NCI-H1105 (cell line): ENCODE measurements at regions not wholly inside any gene's neighbourhood (a gene's known extent, or its start where the extent isn't known, plus 50 kb on each side); places are given as distances from the start of the nearest gene placed in this dataset.

Source experiments
- DNase-seq: peaks from one replicate; lab custom pipeline; 2025; lab: John Stamatoyannopoulos, UW

- no peak for DNase-seq
Observed at GRCh38 chr11:45384711-45385241, 98.6 kb upstream of the SYT13 start.

- no peak for DNase-seq
Observed at GRCh38 chr11:45384016-45384415, 97.9 kb upstream of the SYT13 start.

- DNase-seq: no peak
Observed at GRCh38 chr11:45383224-45383623, 97.1 kb upstream of the SYT13 start.

- no peak for DNase-seq
Observed at GRCh38 chr11:45382133-45382878, 96.2 kb upstream of the SYT13 start.

GRCh38 chr11:45379162-45379863 lies 93.2 kb upstream of the SYT13 start:
- no peak for DNase-seq

GRCh38 chr11:45378516-45378915 lies 92.4 kb upstream of the SYT13 start:
- no peak for DNase-seq

GRCh38 chr11:45374653-45375059 lies 88.5 kb upstream of the SYT13 start:
- DNase-seq: no peak

GRCh38 chr11:45374130-45374529 lies 88.0 kb upstream of the SYT13 start:
- DNase-seq: no peak

GRCh38 chr11:45373506-45374035 lies 87.4 kb upstream of the SYT13 start:
- no peak for DNase-seq

GRCh38 chr11:45372414-45372813 lies 86.3 kb upstream of the SYT13 start:
- peak; percentile 89 for DNase-seq

GRCh38 chr11:45371251-45372115 lies 85.3 kb upstream of the SYT13 start:
- DNase-seq: peak; percentile 93

- DNase-seq: no peak
Observed at GRCh38 chr11:45369313-45369712, 83.2 kb upstream of the SYT13 start.

GRCh38 chr11:45368697-45369096 lies 82.6 kb upstream of the SYT13 start:
- no peak for DNase-seq

GRCh38 chr11:45366619-45367190 lies 80.6 kb upstream of the SYT13 start:
- DNase-seq: no peak

GRCh38 chr11:45365961-45366618 lies 79.9 kb upstream of the SYT13 start:
- no peak for DNase-seq

GRCh38 chr11:45362636-45363035 lies 76.5 kb upstream of the SYT13 start:
- DNase-seq: no peak

- no peak for DNase-seq
Observed at GRCh38 chr11:45361551-45361950, 75.4 kb upstream of the SYT13 start.

- DNase-seq: no peak
Observed at GRCh38 chr11:45355706-45356041, 69.5 kb upstream of the SYT13 start.

GRCh38 chr11:45354976-45355705 lies 69.0 kb upstream of the SYT13 start:
- DNase-seq: peak; percentile 91

GRCh38 chr11:45348729-45349128 lies 62.6 kb upstream of the SYT13 start:
- DNase-seq: no peak
